B cell (primary cell): ENCODE measurements at regions not wholly inside any gene's neighbourhood (a gene's known extent, or its start where the extent isn't known, plus 50 kb on each side); places are given as distances from the start of the nearest gene placed in this dataset.

Experiments
- ATAC-seq: fragments of 200-7000 bp; cut with Tn5 transposase; one replicate; pipeline ENCODE4 v1.10.0; 2021; ENCODE audit warnings: low read depth, mild to moderate bottlenecking, moderate number of reproducible peaks, moderate library complexity
- CTCF ChIA-PET: fragments of 350-600 bp; sonication (Branson Sonifier 250); formaldehyde crosslinking; loops from one replicate; lab custom pipeline; 2021; ENCODE audit warnings: antibody characterized with exemption, inconsistent platforms; lab: Charles Lee
- POLR2A ChIA-PET: fragments of 350-600 bp; sonication (Branson Sonifier 250); formaldehyde crosslinking; loops from one replicate; lab custom pipeline; 2021; ENCODE audit warnings: antibody characterized with exemption; lab: Charles Lee
- DNase-seq: peaks from one replicate; pipeline ENCODE4 v3.0.0; 2013
- H2AFZ ChIP-seq: 2 replicates; pipeline ENCODE4 v1.6.1; 2012; ENCODE audit warnings: mild to moderate bottlenecking, low read depth, low read length; ENCODE audit not compliant: insufficient read depth, poor library complexity, severe bottlenecking
- H3K27ac ChIP-seq, 2 donors: 1 replicate in 1 of 2; 2 replicates in 1 of 2; pipeline ENCODE4 v1.5.1; 2012 to 2013; ENCODE audit warnings: low read length in 2 of 2, mild to moderate bottlenecking in 2 of 2, moderate library complexity in 1 of 2
- H3K27me3 ChIP-seq, 4 experiments: fragments of 200-600 bp in 1 of 4; sonication (generic) in 1 of 4; replicated peaks in 1 of 4; 1 replicate in 2 of 4; 2 replicates in 2 of 4; pipeline versions ENCODE4 v1.6.1 to v1.7.0; 2013 to 2016; ENCODE audit warnings: low read length in 3 of 4, mild to moderate bottlenecking in 2 of 4, mixed read lengths in 1 of 4, moderate library complexity in 1 of 4; ENCODE audit not compliant: insufficient read depth in 4 of 4, control insufficient read depth in 3 of 4; ENCODE audit errors: control extremely low read depth in 1 of 4
- H3K36me3 ChIP-seq, 2 experiments: replicated peaks in 1 of 2; 1 replicate in 1 of 2; 2 replicates in 1 of 2; pipeline versions ENCODE4 v1.6.1 to v1.7.1; 2013; ENCODE audit warnings: low read length in 1 of 2; ENCODE audit not compliant: insufficient read depth in 2 of 2, control insufficient read depth in 1 of 2; ENCODE audit errors: control extremely low read depth in 1 of 2, extremely low read depth in 1 of 2
- H3K4me1 ChIP-seq, 2 donors: fragments of 200-600 bp in 1 of 2; sonication (generic) in 1 of 2; 1 replicate in 1 of 2; 2 replicates in 1 of 2; pipeline versions ENCODE4 v1.5.1 to v1.6.1; 2013 to 2017; ENCODE audit warnings: low read length in 2 of 2; ENCODE audit not compliant: control insufficient read depth in 2 of 2, insufficient read depth in 2 of 2
- H3K4me2 ChIP-seq: replicated peaks from 2 replicates; pipeline ENCODE3; 2012; ENCODE audit warnings: mild to moderate bottlenecking, low read depth, low read length; ENCODE audit not compliant: poor library complexity, severe bottlenecking
- H3K4me3 ChIP-seq, 5 experiments: fragments of 200-600 bp in 1 of 5; sonication (generic) in 1 of 5; 1 replicate in 3 of 5; 2 replicates in 2 of 5; pipeline versions ENCODE4 v1.5.1 to v1.7.0; 2011 to 2016; ENCODE audit warnings: low read length in 4 of 5, mild to moderate bottlenecking in 4 of 5, low read depth in 2 of 5, control low read depth in 1 of 5, moderate library complexity in 1 of 5; ENCODE audit not compliant: insufficient read depth in 1 of 5; ENCODE audit errors: control extremely low read depth in 1 of 5, extremely low read depth in 1 of 5
- H3K79me2 ChIP-seq: fragments of 200-600 bp; sonication (generic); one replicate; pipeline ENCODE4 v1.6.0; 2016; ENCODE audit warnings: low read length; ENCODE audit not compliant: control insufficient read depth, insufficient read depth
- H3K9ac ChIP-seq: fragments of 200-600 bp; sonication (generic); 2 replicates; pipeline ENCODE4 v1.6.1; 2017; ENCODE audit warnings: mild to moderate bottlenecking, low read length, moderate library complexity
- H3K9me3 ChIP-seq, 3 donors: one replicate each; pipeline versions ENCODE4 v1.6.1 to v1.7.1; 2013; ENCODE audit warnings: low read length in 2 of 3; ENCODE audit not compliant: control insufficient read depth in 2 of 3, insufficient read depth in 1 of 3; ENCODE audit errors: control extremely low read depth in 1 of 3
- H4K20me1 ChIP-seq: 2 replicates; pipeline ENCODE4 v1.6.0; 2012; ENCODE audit warnings: mild to moderate bottlenecking, low read length; ENCODE audit not compliant: insufficient read depth, control insufficient read depth, poor library complexity, severe bottlenecking
- H3K27ac Mint-ChIP-seq: one replicate; pipeline ENCODE4 v1.8.0; 2021; ENCODE audit warnings: mixed read lengths
- H3K27me3 Mint-ChIP-seq: one replicate; pipeline ENCODE4 v1.8.0; 2021; ENCODE audit warnings: mixed read lengths
- H3K4me1 Mint-ChIP-seq: one replicate; pipeline ENCODE4 v1.8.0; 2021; ENCODE audit warnings: mixed read lengths
- H3K4me3 Mint-ChIP-seq: one replicate; pipeline ENCODE4 v1.8.0; 2021; ENCODE audit warnings: mixed read lengths
- H3K9me3 Mint-ChIP-seq: one replicate; pipeline ENCODE4 v1.8.0; 2022; ENCODE audit warnings: mixed read lengths; ENCODE audit not compliant: insufficient read depth
- EZH2 ChIP-seq: IDR thresholded peaks from 2 replicates; pipeline ENCODE4 v1.6.1; 2012; ENCODE audit warnings: borderline replicate concordance, low read depth, mild to moderate bottlenecking, moderate library complexity, low read length; ENCODE audit not compliant: insufficient read depth, poor library complexity, severe bottlenecking
- WGBS: methylation state at CpG from one replicate; pipeline ENCODE4 v1.1.5; 2013; ENCODE audit warnings: missing lambda C conversion rate; ENCODE audit not compliant: insufficient coverage; 5-methylcytosine and 5-hydroxymethylcytosine counted together
- intact Hi-C: fragments of 100-400 bp; cut with micrococcal nuclease; formaldehyde crosslinking; loops from one replicate; pipeline ENCODE4 v1.10.0; 2022
- TF ChIP-seq, protein P1 (sequence below): fragments of 200-600 bp; IDR thresholded peaks from one replicate; pipeline ENCODE4 v1.8.0; 2022; ENCODE audit warnings: antibody characterized with exemption, mild to moderate bottlenecking

DNA sequence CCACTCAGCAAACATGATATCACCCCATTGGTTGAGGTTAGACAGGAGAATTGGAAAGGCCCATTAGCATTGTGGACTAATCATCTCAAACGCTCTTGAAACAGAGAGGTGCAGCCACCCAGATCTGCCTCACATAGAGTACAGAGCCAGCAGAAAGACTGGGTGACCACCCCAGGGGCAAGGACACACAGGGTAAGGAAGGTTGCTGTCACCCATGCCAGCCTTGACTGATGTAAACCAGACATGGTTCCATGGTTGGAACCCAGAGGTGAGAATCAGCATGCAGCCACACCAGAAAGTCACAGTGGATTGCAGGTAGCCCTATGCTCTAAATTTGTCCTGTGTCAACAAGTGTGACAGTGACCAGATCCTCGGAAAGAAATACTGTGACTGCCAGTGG, 1268.8 kb downstream of the EFNB2 start:
- no peaks in the 10 kb centered on the region for H3K27me3 ChIP-seq
- H3K4me1 ChIP-seq: no peaks in the 10 kb centered on the region
- intact Hi-C loops: no loop called here
- ChIA-PET POLR2A (no interaction called here), CTCF (no interaction called here)
- no peak overlapping the region for H2AFZ ChIP-seq
- H3K4me1 Mint-ChIP-seq: no peaks in the 10 kb centered on the region
- no peak overlapping the region for H3K27ac Mint-ChIP-seq
- H3K27ac ChIP-seq: no peak overlapping the region
- H3K36me3 ChIP-seq: no peaks in the 10 kb centered on the region
- H3K9ac ChIP-seq: no peak overlapping the region
- ATAC-seq (no peak), DNase-seq (no peak)
- peaks cover 0 to 6% (median 0%) of the 10 kb centered on the region in 3 donors for H3K9me3 ChIP-seq
- WGBS: 100% methylated on average over 1 of the region's 2 CpGs
- no peaks in the 10 kb centered on the region for H3K79me2 ChIP-seq
- no peaks in the 10 kb centered on the region for H4K20me1 ChIP-seq
- H3K27me3 Mint-ChIP-seq: no peaks in the 10 kb centered on the region
- H3K4me3 ChIP-seq: no peak overlapping the region
- no peaks in the 10 kb centered on the region for H3K9me3 Mint-ChIP-seq
- H3K4me3 Mint-ChIP-seq: no peak overlapping the region
- H3K4me2 ChIP-seq: no peak overlapping the region
- TF ChIP-seq, protein P1, sequence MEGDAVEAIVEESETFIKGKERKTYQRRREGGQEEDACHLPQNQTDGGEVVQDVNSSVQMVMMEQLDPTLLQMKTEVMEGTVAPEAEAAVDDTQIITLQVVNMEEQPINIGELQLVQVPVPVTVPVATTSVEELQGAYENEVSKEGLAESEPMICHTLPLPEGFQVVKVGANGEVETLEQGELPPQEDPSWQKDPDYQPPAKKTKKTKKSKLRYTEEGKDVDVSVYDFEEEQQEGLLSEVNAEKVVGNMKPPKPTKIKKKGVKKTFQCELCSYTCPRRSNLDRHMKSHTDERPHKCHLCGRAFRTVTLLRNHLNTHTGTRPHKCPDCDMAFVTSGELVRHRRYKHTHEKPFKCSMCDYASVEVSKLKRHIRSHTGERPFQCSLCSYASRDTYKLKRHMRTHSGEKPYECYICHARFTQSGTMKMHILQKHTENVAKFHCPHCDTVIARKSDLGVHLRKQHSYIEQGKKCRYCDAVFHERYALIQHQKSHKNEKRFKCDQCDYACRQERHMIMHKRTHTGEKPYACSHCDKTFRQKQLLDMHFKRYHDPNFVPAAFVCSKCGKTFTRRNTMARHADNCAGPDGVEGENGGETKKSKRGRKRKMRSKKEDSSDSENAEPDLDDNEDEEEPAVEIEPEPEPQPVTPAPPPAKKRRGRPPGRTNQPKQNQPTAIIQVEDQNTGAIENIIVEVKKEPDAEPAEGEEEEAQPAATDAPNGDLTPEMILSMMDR: no peak
- TF ChIP-seq EZH2: no peak

- Mint-ChIP-seq H3K27ac (no peak overlapping the region), H3K4me1 (no peaks in the 10 kb centered on the region), H3K27me3 (no peaks in the 10 kb centered on the region), H3K4me3 (no peak overlapping the region), H3K9me3 (no peaks in the 10 kb centered on the region)
- no peak overlapping the region for H3K27ac ChIP-seq
- H2AFZ ChIP-seq: no peak overlapping the region
- no peaks in the 10 kb centered on the region for H4K20me1 ChIP-seq
- no peaks in the 10 kb centered on the region for H3K79me2 ChIP-seq
- no peak overlapping the region for H3K9ac ChIP-seq
- no peaks in the 10 kb centered on the region for H3K27me3 ChIP-seq
- ChIA-PET CTCF (no interaction called here), POLR2A (no interaction called here)
- no peak overlapping the region for H3K4me3 ChIP-seq
- no peaks in the 10 kb centered on the region for H3K9me3 ChIP-seq
- no peak overlapping the region for H3K4me2 ChIP-seq
- no CpG with 5 or more reads among the region's 2 CpGs for WGBS
- ATAC-seq (no peak), DNase-seq (no peak)
- no peak for TF ChIP-seq EZH2
- TF ChIP-seq, protein P1: no peak
- H3K4me1 ChIP-seq: no peaks in the 10 kb centered on the region
- H3K36me3 ChIP-seq: no peaks in the 10 kb centered on the region
- intact Hi-C loops: no loop called here
Measured at GRCh38 chr13:105262579-105262978, 1272.9 kb downstream of the EFNB2 start.
